Fibroblast of lung (primary cell): ENCODE measurements at regions not wholly inside any gene's neighbourhood (a gene's known extent, or its start where the extent isn't known, plus 50 kb on each side); places are given as distances from the start of the nearest gene placed in this dataset.

Source experiments
- DNase-seq, 2 donors: peaks; one replicate each; pipeline versions ENCODE4 v3.0.0 to v3.0.0-alpha.2; 2010; ENCODE audit warnings: low read depth in 2 of 2
- H2AFZ ChIP-seq: 2 replicates; pipeline ENCODE4 v1.5.1; 2012; ENCODE audit warnings: low read length, control low read depth, inconsistent platforms
- H3K27ac ChIP-seq: 2 replicates; pipeline ENCODE4 v1.5.1; 2011; ENCODE audit warnings: low read length, control low read depth; ENCODE audit not compliant: insufficient read depth
- H3K27me3 ChIP-seq: 2 replicates; pipeline ENCODE4 v1.5.1; 2011; ENCODE audit warnings: mild to moderate bottlenecking, low read length; ENCODE audit not compliant: control insufficient read depth, insufficient read depth
- H3K36me3 ChIP-seq: 2 replicates; pipeline ENCODE4 v1.5.1; 2011; ENCODE audit warnings: low read length; ENCODE audit not compliant: control insufficient read depth, insufficient read depth
- H3K4me1 ChIP-seq: 2 replicates; pipeline ENCODE4 v1.5.1; 2011; ENCODE audit warnings: low read length; ENCODE audit not compliant: control insufficient read depth, insufficient read depth; ENCODE audit errors: extremely low read depth
- H3K4me2 ChIP-seq: 2 replicates; pipeline ENCODE4 v1.5.1; 2011; ENCODE audit warnings: low read length, control low read depth; ENCODE audit not compliant: insufficient read depth; ENCODE audit errors: extremely low read depth
- H3K4me3 ChIP-seq, 4 experiments: fragments of 200-600 bp in 1 of 4; sonication (generic) in 1 of 4; replicated peaks in 1 of 4; 2 replicates each; pipeline ENCODE4 v1.5.1; 2011 to 2016; ENCODE audit warnings: low read length in 4 of 4, low read depth in 3 of 4, mild to moderate bottlenecking in 3 of 4, control low read depth in 2 of 4, inconsistent platforms in 1 of 4, mixed read lengths in 1 of 4; ENCODE audit not compliant: insufficient read depth in 1 of 4; ENCODE audit errors: control extremely low read depth in 1 of 4
- H3K79me2 ChIP-seq: 2 replicates; pipeline ENCODE4 v1.5.1; 2012; ENCODE audit warnings: mild to moderate bottlenecking, low read length, inconsistent platforms; ENCODE audit not compliant: control insufficient read depth, insufficient read depth
- H3K9ac ChIP-seq: 2 replicates; pipeline ENCODE4 v1.5.1; 2011; ENCODE audit warnings: mild to moderate bottlenecking, low read length, control low read depth; ENCODE audit not compliant: insufficient read depth
- H3K9me3 ChIP-seq: 2 replicates; pipeline ENCODE4 v1.5.1; 2012; ENCODE audit warnings: low read depth, low read length; ENCODE audit not compliant: control insufficient read depth, insufficient read depth
- H4K20me1 ChIP-seq: 2 replicates; pipeline ENCODE4 v1.5.1; 2011; ENCODE audit warnings: low read length; ENCODE audit not compliant: control insufficient read depth, insufficient read depth; ENCODE audit errors: extremely low read depth
- EZH2 ChIP-seq: IDR thresholded peaks from 2 replicates; pipeline ENCODE4 v1.5.1; 2012; ENCODE audit warnings: low read length, control low read depth, mild to moderate bottlenecking; ENCODE audit errors: missing control alignments
- TF ChIP-seq, protein P1 (sequence below), 2 donors: IDR thresholded peaks in 1 of 2; conservative IDR thresholded peaks in 1 of 2; 1 replicate in 1 of 2; 2 replicates in 1 of 2; pipeline ENCODE4 v1.5.1; 2011 to 2012; ENCODE audit warnings: low read length in 2 of 2, control low read depth in 1 of 2, inconsistent platforms in 1 of 2, low read depth in 1 of 2, mild to moderate bottlenecking in 1 of 2

GRCh38 chr10:125332548-125333208, 172.3 kb upstream of the CTBP2 start:
- H3K9ac ChIP-seq, result no peak overlapping the region
- H3K4me1 ChIP-seq, result no peaks in the 10 kb centered on the region
- H3K79me2 ChIP-seq, result no peaks in the 10 kb centered on the region
- no peak overlapping the region for H3K27ac ChIP-seq
- no peaks in the 10 kb centered on the region for H3K27me3 ChIP-seq
- TF ChIP-seq, protein P1, sequence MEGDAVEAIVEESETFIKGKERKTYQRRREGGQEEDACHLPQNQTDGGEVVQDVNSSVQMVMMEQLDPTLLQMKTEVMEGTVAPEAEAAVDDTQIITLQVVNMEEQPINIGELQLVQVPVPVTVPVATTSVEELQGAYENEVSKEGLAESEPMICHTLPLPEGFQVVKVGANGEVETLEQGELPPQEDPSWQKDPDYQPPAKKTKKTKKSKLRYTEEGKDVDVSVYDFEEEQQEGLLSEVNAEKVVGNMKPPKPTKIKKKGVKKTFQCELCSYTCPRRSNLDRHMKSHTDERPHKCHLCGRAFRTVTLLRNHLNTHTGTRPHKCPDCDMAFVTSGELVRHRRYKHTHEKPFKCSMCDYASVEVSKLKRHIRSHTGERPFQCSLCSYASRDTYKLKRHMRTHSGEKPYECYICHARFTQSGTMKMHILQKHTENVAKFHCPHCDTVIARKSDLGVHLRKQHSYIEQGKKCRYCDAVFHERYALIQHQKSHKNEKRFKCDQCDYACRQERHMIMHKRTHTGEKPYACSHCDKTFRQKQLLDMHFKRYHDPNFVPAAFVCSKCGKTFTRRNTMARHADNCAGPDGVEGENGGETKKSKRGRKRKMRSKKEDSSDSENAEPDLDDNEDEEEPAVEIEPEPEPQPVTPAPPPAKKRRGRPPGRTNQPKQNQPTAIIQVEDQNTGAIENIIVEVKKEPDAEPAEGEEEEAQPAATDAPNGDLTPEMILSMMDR (conservative IDR thresholded peaks at IDR 0.05 in 1 of 2, IDR thresholded peaks at IDR 0.05 in 1 of 2; ENCODE audit: low read depth in 1 of 2, low read length in 2 of 2), result no peak
- no peak for TF ChIP-seq EZH2
- no peaks in the 10 kb centered on the region for H3K9me3 ChIP-seq
- no peak overlapping the region for H3K4me3 ChIP-seq
- no peak for DNase-seq
- H2AFZ ChIP-seq, result no peak overlapping the region
- no peaks in the 10 kb centered on the region for H3K36me3 ChIP-seq
- H3K4me2 ChIP-seq, result no peak overlapping the region
- no peaks in the 10 kb centered on the region for H4K20me1 ChIP-seq

DNA sequence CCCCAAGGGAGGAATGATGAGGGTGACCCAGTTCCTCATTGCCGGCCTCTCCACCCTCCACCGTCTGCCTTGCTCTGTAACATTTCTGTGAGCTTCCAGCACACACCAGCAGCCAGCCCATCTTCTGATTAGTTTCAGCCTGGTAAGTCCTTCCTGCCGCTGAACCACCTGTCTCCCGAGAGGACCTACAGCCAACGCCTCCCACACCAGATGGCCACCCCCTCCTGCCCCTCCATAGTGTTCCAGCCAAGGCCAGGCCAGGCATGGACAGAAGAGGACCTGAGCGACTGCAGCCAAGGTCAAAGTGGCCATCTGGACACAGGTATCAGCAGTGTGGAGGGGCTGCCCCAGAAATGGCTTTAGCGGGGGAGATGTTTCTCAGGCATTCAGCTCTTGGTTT, 170.7 kb upstream of the CTBP2 start:
- no peak overlapping the region for H3K27ac ChIP-seq
- H3K79me2 ChIP-seq, result no peaks in the 10 kb centered on the region
- H3K4me2 ChIP-seq, result no peak overlapping the region
- H4K20me1 ChIP-seq, result no peaks in the 10 kb centered on the region
- H3K9ac ChIP-seq, result no peak overlapping the region
- no peak for TF ChIP-seq EZH2
- TF ChIP-seq, protein P1 (conservative IDR thresholded peaks at IDR 0.05 in 1 of 2, IDR thresholded peaks at IDR 0.05 in 1 of 2; ENCODE audit: low read depth in 1 of 2, low read length in 2 of 2), result no peak
- H3K36me3 ChIP-seq, result no peaks in the 10 kb centered on the region
- no peak overlapping the region for H3K4me3 ChIP-seq
- no peak overlapping the region for H2AFZ ChIP-seq
- no peak for DNase-seq
- H3K4me1 ChIP-seq, result no peaks in the 10 kb centered on the region
- no peaks in the 10 kb centered on the region for H3K9me3 ChIP-seq
- no peaks in the 10 kb centered on the region for H3K27me3 ChIP-seq

DNA sequence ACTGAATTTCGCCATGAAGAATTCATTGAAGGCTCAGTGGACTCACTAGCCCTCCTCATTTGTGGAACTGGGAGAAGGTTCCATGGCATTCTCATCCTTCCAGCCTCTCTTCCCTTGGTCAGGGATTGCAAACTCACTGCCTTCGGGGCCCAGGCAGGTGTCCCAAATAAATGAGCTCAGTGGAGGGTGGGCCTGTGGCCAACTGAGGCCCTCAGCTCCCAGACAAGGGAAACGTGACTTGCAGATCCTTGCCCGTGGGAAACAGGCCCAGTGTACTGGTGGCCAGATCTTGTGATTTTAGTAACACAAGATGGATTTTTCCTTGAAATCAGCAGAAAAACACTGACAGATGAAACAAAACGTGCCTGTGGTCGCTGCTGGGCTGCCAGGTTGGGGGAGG, 168.7 kb upstream of the CTBP2 start:
- no peaks in the 10 kb centered on the region for H3K27me3 ChIP-seq
- no peak for DNase-seq
- H3K4me1 ChIP-seq, result no peaks in the 10 kb centered on the region
- no peak overlapping the region for H3K4me2 ChIP-seq
- no peaks in the 10 kb centered on the region for H3K36me3 ChIP-seq
- H3K79me2 ChIP-seq, result no peaks in the 10 kb centered on the region
- no peaks in the 10 kb centered on the region for H3K9me3 ChIP-seq
- no peak overlapping the region for H3K9ac ChIP-seq
- no peaks in the 10 kb centered on the region for H4K20me1 ChIP-seq
- no peak overlapping the region for H3K4me3 ChIP-seq
- H3K27ac ChIP-seq, result no peak overlapping the region
- no peak for TF ChIP-seq EZH2
- TF ChIP-seq, protein P1 (conservative IDR thresholded peaks at IDR 0.05 in 1 of 2, IDR thresholded peaks at IDR 0.05 in 1 of 2; ENCODE audit: low read depth in 1 of 2, low read length in 2 of 2), result no peak
- H2AFZ ChIP-seq, result no peak overlapping the region
